HCT116 (cell line): ENCODE measurements at regions not wholly inside any gene's neighbourhood (a gene's known extent, or its start where the extent isn't known, plus 50 kb on each side); places are given as distances from the start of the nearest gene placed in this dataset.

Experiments
- ATAC-seq: fragments of 200-7000 bp; cut with Tn5 transposase; 2 replicates; pipeline ENCODE4 v1.9.1; 2020; ENCODE audit warnings: mild to moderate bottlenecking, moderate library complexity
- BruUV-seq: library from RNA; stranded (reverse); fragments of 400-500 nt; replicated peaks from 2 replicates; lab custom pipeline; 2021; lab: Mats Ljungman, UMichigan
- CTCF ChIA-PET: fragments of 300-600 bp; sonication (Branson Sonifier 250); formaldehyde crosslinking; loops from one replicate; lab custom pipeline; 2021; ENCODE audit warnings: antibody characterized with exemption; lab: Charles Lee
- POLR2A ChIA-PET: fragments of 300-600, 350-600 bp; sonication (Branson Sonifier 250); formaldehyde crosslinking; loops from one replicate; lab custom pipeline; 2021; ENCODE audit warnings: antibody characterized with exemption; lab: Charles Lee
- RAD21 ChIA-PET, 2 experiments: fragments of 300-600 bp; sonication (Branson Sonifier 250); formaldehyde crosslinking; loops; one replicate each; lab custom pipeline; 2023; ENCODE audit warnings: low total read pairs in 2 of 2; ENCODE audit not compliant: uncharacterized antibody in 2 of 2, unreplicated experiment in 2 of 2, low non-redundant PET in 1 of 2; lab: Charles Lee
- DNase-seq: peaks from one replicate; pipeline ENCODE4 v3.0.0-alpha.2; 2010; ENCODE audit warnings: low read depth, low spot score
- H2AFZ ChIP-seq: fragments of 200-600 bp; shearing (Covaris generic), sonication (generic); 2 replicates; pipeline ENCODE4 v1.6.1; 2017; ENCODE audit warnings: low read depth, mixed run types, mixed read lengths, antibody characterized with exemption, low read length; ENCODE audit not compliant: poor library complexity, severe bottlenecking
- H3K27ac ChIP-seq: 2 replicates; pipeline ENCODE4 v1.5.1; 2012; ENCODE audit warnings: low read depth, low read length
- H3K27me3 ChIP-seq: fragments of 200-600 bp; sonication (generic); 2 replicates; pipeline ENCODE4 v1.6.1; 2016; ENCODE audit warnings: mixed run types, low read length, mixed read lengths; ENCODE audit not compliant: insufficient read depth
- H3K36me3 ChIP-seq, 2 experiments: fragments of 200-500 bp in 1 of 2; fragments of 200-600 bp in 1 of 2; sonication (Bioruptor generic) in 1 of 2; sonication (generic) in 1 of 2; 2 replicates each; pipeline versions ENCODE4 v1.5.1 to v1.6.1; 2014 to 2016; ENCODE audit warnings: low read length in 2 of 2, inconsistent platforms in 1 of 2, mixed read lengths in 1 of 2, mixed run types in 1 of 2; ENCODE audit not compliant: insufficient read depth in 2 of 2, control insufficient read depth in 1 of 2
- H3K4me1 ChIP-seq, 2 experiments: fragments of 200-600 bp in 1 of 2; sonication (generic) in 1 of 2; 2 replicates each; pipeline versions ENCODE4 v1.5.1 to v1.6.1; 2012 to 2017; ENCODE audit warnings: low read length in 2 of 2, inconsistent platforms in 1 of 2, mild to moderate bottlenecking in 1 of 2, mixed read lengths in 1 of 2, mixed run types in 1 of 2, moderate library complexity in 1 of 2; ENCODE audit not compliant: insufficient read depth in 2 of 2, control insufficient read depth in 1 of 2
- H3K4me2 ChIP-seq: fragments of 200-600 bp; sonication (generic); 2 replicates; pipeline ENCODE4 v1.6.1; 2017; ENCODE audit warnings: mixed run types, low read length, mixed read lengths
- H3K4me3 ChIP-seq, 2 experiments: fragments of 200-600 bp in 1 of 2; sonication (generic) in 1 of 2; replicated peaks in 1 of 2; 2 replicates each; pipeline ENCODE4 v1.5.1; 2011 to 2016; ENCODE audit warnings: low read length in 2 of 2, control low read depth in 1 of 2, low read depth in 1 of 2, mild to moderate bottlenecking in 1 of 2, mixed read lengths in 1 of 2, mixed run types in 1 of 2
- H3K79me2 ChIP-seq: fragments of 200-600 bp; sonication (generic); 2 replicates; pipeline ENCODE4 v1.6.1; 2017; ENCODE audit warnings: mild to moderate bottlenecking, mixed run types, low read length, moderate library complexity, mixed read lengths; ENCODE audit not compliant: insufficient read depth
- H3K9ac ChIP-seq: fragments of 200-600 bp; sonication (generic); 2 replicates; pipeline ENCODE4 v1.6.1; 2016; ENCODE audit warnings: low read length, mixed read lengths
- H3K9me2 ChIP-seq: fragments of 200-600 bp; sonication (generic), shearing (Covaris generic); 2 replicates; pipeline ENCODE4 v1.6.1; 2017; ENCODE audit warnings: mixed run types, mild to moderate bottlenecking, moderate library complexity; ENCODE audit not compliant: insufficient read depth
- H3K9me3 ChIP-seq, 2 experiments: fragments of 200-500 bp in 1 of 2; fragments of 200-600 bp in 1 of 2; sonication (Bioruptor generic) in 1 of 2; sonication (generic) in 1 of 2; 2 replicates each; pipeline ENCODE4 v1.6.1; 2014 to 2017; ENCODE audit warnings: low read length in 2 of 2, mixed read lengths in 2 of 2, inconsistent platforms in 1 of 2, low read depth in 1 of 2, mild to moderate bottlenecking in 1 of 2, mixed run types in 1 of 2, moderate library complexity in 1 of 2; ENCODE audit not compliant: control insufficient read depth in 1 of 2, insufficient read depth in 1 of 2
- H4K20me1 ChIP-seq: fragments of 200-600 bp; sonication (generic), shearing (Covaris generic); 2 replicates; pipeline ENCODE4 v1.6.1; 2017; ENCODE audit warnings: mixed run types, mild to moderate bottlenecking, moderate library complexity; ENCODE audit not compliant: insufficient read depth
- ATF3 ChIP-seq: IDR thresholded peaks from 2 replicates; pipeline ENCODE4 v1.6.1; 2012
- CBX3 ChIP-seq: IDR thresholded peaks from 2 replicates; pipeline ENCODE4 v1.6.1; 2012; ENCODE audit warnings: low read depth
- CEBPB ChIP-seq: IDR thresholded peaks from 2 replicates; pipeline ENCODE4 v1.6.1; 2012; ENCODE audit warnings: low read depth
- EGR1 ChIP-seq: IDR thresholded peaks from 2 replicates; pipeline ENCODE4 v1.6.1; 2012; ENCODE audit warnings: low read depth
- ELF1 ChIP-seq: IDR thresholded peaks from 2 replicates; pipeline ENCODE4 v1.6.1; 2012; ENCODE audit warnings: low read depth, borderline replicate concordance
- POLR2A ChIP-seq: IDR thresholded peaks from 2 replicates; pipeline ENCODE4 v1.7.0; 2011; ENCODE audit warnings: borderline replicate concordance; ENCODE audit not compliant: insufficient read depth, insufficient read length; ENCODE audit errors: extremely low read depth
- POLR2AphosphoS5 ChIP-seq: IDR thresholded peaks from 2 replicates; pipeline ENCODE4 v1.6.1; 2011; ENCODE audit warnings: mild to moderate bottlenecking, low read depth, low read length, moderate library complexity
- SIN3A ChIP-seq: IDR thresholded peaks from 2 replicates; pipeline ENCODE4 v1.6.1; 2012; ENCODE audit warnings: low read depth
- SRF ChIP-seq: IDR thresholded peaks from 2 replicates; pipeline ENCODE4 v1.6.1; 2012; ENCODE audit warnings: low read depth
- YY1 ChIP-seq: IDR thresholded peaks from 2 replicates; pipeline ENCODE4 v1.6.1; 2011; ENCODE audit warnings: low read length, low read depth, moderate library complexity, mild to moderate bottlenecking; ENCODE audit not compliant: insufficient replicate concordance; ENCODE audit errors: extremely low read depth
- ZBTB33 ChIP-seq: IDR thresholded peaks from 2 replicates; pipeline ENCODE4 v1.6.1; 2011; ENCODE audit warnings: mild to moderate bottlenecking, low read length, moderate library complexity; ENCODE audit not compliant: insufficient replicate concordance; ENCODE audit errors: extremely low read depth
- ZFX ChIP-seq: fragments of 450-650 bp; IDR thresholded peaks from 2 replicates; pipeline ENCODE4 v1.6.1; 2017
- intact Hi-C: fragments of 100-400 bp; cut with micrococcal nuclease; formaldehyde crosslinking; loops from 2 replicates; pipeline ENCODE4 v1.10.0; 2022
- TF ChIP-seq, protein P1 (sequence below): IDR thresholded peaks from 2 replicates; pipeline ENCODE4 v1.6.1; 2012; ENCODE audit warnings: low read depth

- Histone ChIP-seq H2AFZ (peak overlapping the region; percentile 74), H3K27me3 (no peaks in the 10 kb centered on the region), H3K36me3 (no peaks in the 10 kb centered on the region), H3K9me2 (no peaks in the 10 kb centered on the region)
- no peak for DNase-seq
- intact Hi-C loops, result no loop called here
- peak; percentile 72 for ATAC-seq
- RAD21 ChIA-PET, result interaction anchor here (0.7 to 1.3 kb wide), 4 partner anchors 7 to 135 kb away, joined by 4 to 8 read pairs (median 5); no protein-coding TSS in a partner anchor
- TF ChIP-seq ZFX (peak; percentile 32; the same call in 1 of the 2 replicates), CBX3 (no peak), YY1 (no peak)
- TF ChIP-seq, all 23 proteins: peak for 1
- H3K79me2 ChIP-seq, result no peaks in the 10 kb centered on the region
- peak overlapping the region; percentile 62 for H3K27ac ChIP-seq
- no peaks in the 10 kb centered on the region for H4K20me1 ChIP-seq
- no peaks in the 10 kb centered on the region for H3K9me3 ChIP-seq
- H3K4me2 ChIP-seq, result peak overlapping the region; percentile 54
- CTCF ChIA-PET, result interaction anchor here (0.9 kb wide), 1 partner anchor 106 kb away, joined by 4 read pairs; no protein-coding TSS in a partner anchor
- H3K9ac ChIP-seq, result peak overlapping the region; percentile 43
- H3K4me3 ChIP-seq, result 0 out of 4 replicates have a peak overlapping the region, but pooled peaks of 1 of the 2 experiments have one; percentile 7
- peaks cover 25 to 41% of the 10 kb centered on the region in 2 experiments for H3K4me1 ChIP-seq
- POLR2A ChIA-PET, result interaction anchor here (0.7 to 0.9 kb wide), 3 partner anchors 44 to 51 kb away, joined by 3 to 4 read pairs (median 3); no protein-coding TSS in a partner anchor
- BruUV-seq, result TSS peak; percentile 90
Measured at GRCh38 chr1:8239306-8240023, 78.4 kb upstream of the SLC45A1 start.

DNA sequence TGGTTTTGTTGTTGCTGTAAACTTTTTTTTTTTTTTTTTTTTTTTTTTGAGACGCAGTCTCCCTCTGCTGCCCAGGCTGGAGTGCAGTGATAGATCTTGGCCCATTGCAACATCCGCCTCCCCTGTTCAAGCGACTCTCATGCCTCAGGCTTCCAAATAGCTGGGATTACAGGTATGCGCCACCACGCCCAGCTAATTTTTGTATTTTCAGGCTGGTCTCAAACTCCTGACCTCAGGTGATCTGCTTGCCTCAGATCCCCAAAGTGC is 78.9 kb upstream of the SLC45A1 start:
- ChIA-PET POLR2A (interaction anchor here (0.7 to 0.9 kb wide), 4 partner anchors 43 to 51 kb away, joined by 3 to 4 read pairs (median 3); no protein-coding TSS in a partner anchor), RAD21 (interaction anchor here (0.7 to 1.3 kb wide), 4 partner anchors 8 to 135 kb away, joined by 4 to 8 read pairs (median 5); no protein-coding TSS in a partner anchor), CTCF (interaction anchor here (0.9 kb wide), 1 partner anchor 105 kb away, joined by 4 read pairs; no protein-coding TSS in a partner anchor)
- Histone ChIP-seq H4K20me1 (no peaks in the 10 kb centered on the region), H3K9ac (peak overlapping the region; percentile 43), H2AFZ (peak overlapping the region; percentile 74), H3K27me3 (no peaks in the 10 kb centered on the region), H3K4me2 (peak overlapping the region; percentile 54), H3K4me1 (peaks cover 25 to 46% of the 10 kb centered on the region in 2 experiments), H3K79me2 (no peaks in the 10 kb centered on the region), H3K4me3 (peak overlapping the region in 1 of 2 experiments; percentile 7; a peak in 1 of 4 replicates), H3K9me3 (no peaks in the 10 kb centered on the region), H3K36me3 (no peaks in the 10 kb centered on the region), H3K9me2 (no peaks in the 10 kb centered on the region), H3K27ac (peak overlapping the region; percentile 62)
- BruUV-seq, result no TSS peak
- DNase-seq, result peak; percentile 29
- intact Hi-C loops, result no loop called here
- ATAC-seq, result peak; percentile 71
- TF ChIP-seq ZBTB33 (no peak), POLR2AphosphoS5 (no peak), SIN3A (no peak), SRF (no peak), POLR2A (no peak), ELF1 (no peak), EGR1 (no peak), CEBPB (no peak; the same call in none of the 2 replicates), ATF3 (no peak)
- TF ChIP-seq, protein P1, sequence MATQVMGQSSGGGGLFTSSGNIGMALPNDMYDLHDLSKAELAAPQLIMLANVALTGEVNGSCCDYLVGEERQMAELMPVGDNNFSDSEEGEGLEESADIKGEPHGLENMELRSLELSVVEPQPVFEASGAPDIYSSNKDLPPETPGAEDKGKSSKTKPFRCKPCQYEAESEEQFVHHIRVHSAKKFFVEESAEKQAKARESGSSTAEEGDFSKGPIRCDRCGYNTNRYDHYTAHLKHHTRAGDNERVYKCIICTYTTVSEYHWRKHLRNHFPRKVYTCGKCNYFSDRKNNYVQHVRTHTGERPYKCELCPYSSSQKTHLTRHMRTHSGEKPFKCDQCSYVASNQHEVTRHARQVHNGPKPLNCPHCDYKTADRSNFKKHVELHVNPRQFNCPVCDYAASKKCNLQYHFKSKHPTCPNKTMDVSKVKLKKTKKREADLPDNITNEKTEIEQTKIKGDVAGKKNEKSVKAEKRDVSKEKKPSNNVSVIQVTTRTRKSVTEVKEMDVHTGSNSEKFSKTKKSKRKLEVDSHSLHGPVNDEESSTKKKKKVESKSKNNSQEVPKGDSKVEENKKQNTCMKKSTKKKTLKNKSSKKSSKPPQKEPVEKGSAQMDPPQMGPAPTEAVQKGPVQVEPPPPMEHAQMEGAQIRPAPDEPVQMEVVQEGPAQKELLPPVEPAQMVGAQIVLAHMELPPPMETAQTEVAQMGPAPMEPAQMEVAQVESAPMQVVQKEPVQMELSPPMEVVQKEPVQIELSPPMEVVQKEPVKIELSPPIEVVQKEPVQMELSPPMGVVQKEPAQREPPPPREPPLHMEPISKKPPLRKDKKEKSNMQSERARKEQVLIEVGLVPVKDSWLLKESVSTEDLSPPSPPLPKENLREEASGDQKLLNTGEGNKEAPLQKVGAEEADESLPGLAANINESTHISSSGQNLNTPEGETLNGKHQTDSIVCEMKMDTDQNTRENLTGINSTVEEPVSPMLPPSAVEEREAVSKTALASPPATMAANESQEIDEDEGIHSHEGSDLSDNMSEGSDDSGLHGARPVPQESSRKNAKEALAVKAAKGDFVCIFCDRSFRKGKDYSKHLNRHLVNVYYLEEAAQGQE, result no peak
